HepG2 (cell line): ENCODE measurements at regions not wholly inside any gene's neighbourhood (a gene's known extent, or its start where the extent isn't known, plus 50 kb on each side); places are given as distances from the start of the nearest gene placed in this dataset.

Experiments used
- EP300 ChIP-seq, 3 experiments: sonication (generic) in 1 of 3; formaldehyde crosslinking in 1 of 3; IDR thresholded peaks; 2 replicates each; pipeline versions ENCODE4 v1.5.1 to v1.6.1; 2011 to 2020; ENCODE audit warnings: low read depth in 2 of 3, low read length in 2 of 3, borderline replicate concordance in 1 of 3, improper control_type of control experiment in 1 of 3, mild to moderate bottlenecking in 1 of 3, missing genetic modification reagents in 1 of 3, moderate library complexity in 1 of 3
- KDM1A ChIP-seq: IDR thresholded peaks from 2 replicates; pipeline ENCODE4 v1.6.1; 2016; ENCODE audit warnings: missing compliant biosample characterization
- ONECUT2 ChIP-seq: sonication (generic); formaldehyde crosslinking; IDR thresholded peaks from 2 replicates; pipeline ENCODE4 v1.4.0; 2020; ENCODE audit warnings: missing genetic modification reagents
- PBX3 ChIP-seq: sonication (generic); formaldehyde crosslinking; IDR thresholded peaks from 2 replicates; pipeline ENCODE4 v1.8.1; 2023; ENCODE audit warnings: missing genetic modification reagents, inconsistent platforms, borderline replicate concordance
- PRPF4 ChIP-seq: fragments of 200-400 bp; formaldehyde crosslinking; IDR thresholded peaks from 2 replicates; pipeline ENCODE4 v1.6.1; 2016; ENCODE audit warnings: low read length, low read depth; ENCODE audit not compliant: poor library complexity, severe bottlenecking
- SOX6 ChIP-seq, 2 experiments: fragments of 450-650 bp in 1 of 2; sonication (generic) in 1 of 2; formaldehyde crosslinking in 1 of 2; IDR thresholded peaks; 2 replicates each; pipeline versions ENCODE4 v1.4.0 to v1.6.1; 2017 to 2020; ENCODE audit warnings: antibody characterized with exemption in 1 of 2, mild to moderate bottlenecking in 1 of 2, missing genetic modification reagents in 1 of 2
- ZBTB38 ChIP-seq: sonication (generic); formaldehyde crosslinking; IDR thresholded peaks from 2 replicates; pipeline ENCODE4 v1.5.1; 2020; ENCODE audit warnings: mild to moderate bottlenecking, missing genetic modification reagents
- ZNF512 ChIP-seq: sonication (generic); formaldehyde crosslinking; IDR thresholded peaks from 2 replicates; pipeline ENCODE4 v1.4.0; 2020; ENCODE audit warnings: mild to moderate bottlenecking, missing genetic modification reagents

GRCh38 chr9:113648048-113648447 lies 184.5 kb downstream of the RGS3 start:
- no peak for TF ChIP-seq ZNF512 (CRISPR knock-in tag)
- TF ChIP-seq ONECUT2 (CRISPR knock-in tag), result no peak
- no peak for TF ChIP-seq EP300 (IDR thresholded peaks at IDR 0.05; ENCODE audit: low read depth in 2 of 2, low read length in 2 of 2)
- no peak for TF ChIP-seq EP300 (CRISPR knock-in tag; IDR thresholded peaks at IDR 0.05; ENCODE audit: borderline replicate concordance)
- TF ChIP-seq SOX6 (IDR thresholded peaks at IDR 0.05), result no peak
- TF ChIP-seq SOX6 (CRISPR knock-in tag; IDR thresholded peaks at IDR 0.05), result no peak
- TF ChIP-seq PRPF4, result no peak
- no peak for TF ChIP-seq PBX3 (CRISPR knock-in tag)
- TF ChIP-seq KDM1A (CRISPR knock-in tag), result no peak
- TF ChIP-seq ZBTB38, result no peak
